ENCODE measurements at regions not wholly inside any gene's neighbourhood (a gene's known extent, or its start where the extent isn't known, plus 50 kb on each side); places are given as distances from the start of the nearest gene placed in this dataset.

- DNase-seq, result no peak
Observed at GRCh38 chr14:39939023-39939422, 506.8 kb upstream of the FBXO33 start.

DNA sequence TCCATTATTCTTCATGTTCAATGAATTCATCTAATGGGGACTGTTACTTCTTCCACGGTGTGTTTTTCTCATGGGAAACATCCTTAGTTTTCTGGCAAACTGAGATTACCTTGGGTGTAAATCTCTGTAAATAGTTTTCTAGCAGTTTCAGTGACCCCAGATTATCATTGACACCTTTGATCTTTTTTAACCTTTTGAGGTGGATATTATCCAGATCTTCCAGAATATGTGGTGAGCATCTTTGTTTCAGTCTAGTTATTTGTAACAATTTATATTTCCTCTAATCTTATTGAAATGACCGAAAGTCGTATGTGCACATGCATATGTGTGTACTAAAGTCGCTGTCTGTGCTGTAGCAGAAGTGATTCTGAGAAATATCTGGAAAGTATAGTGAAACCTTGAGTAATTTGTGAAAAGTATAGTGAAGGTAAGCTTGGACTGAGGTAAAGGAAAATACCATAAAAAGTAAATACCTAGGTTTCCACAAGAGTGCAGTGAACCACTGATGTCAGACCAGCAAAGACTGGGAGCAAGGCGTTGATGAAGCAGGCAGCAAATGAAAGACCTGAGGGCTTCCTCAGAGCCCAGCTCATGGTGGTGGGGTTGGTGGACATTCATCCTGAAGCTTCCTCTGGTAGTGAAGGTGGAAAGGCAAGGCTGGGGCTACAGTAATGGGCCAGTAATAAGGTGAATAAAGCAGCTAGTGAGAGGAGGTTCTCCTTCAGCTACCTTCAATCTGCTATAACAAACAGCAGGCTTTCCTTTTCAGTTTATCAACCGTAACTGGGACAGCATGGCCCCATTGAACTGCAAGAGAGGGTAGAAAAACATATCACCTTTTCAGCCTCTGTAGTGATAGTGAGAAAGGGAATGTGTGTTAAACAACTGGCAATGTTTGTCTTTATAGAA, 480.2 kb upstream of the FBXO33 start:
- no peak for DNase-seq

DNA sequence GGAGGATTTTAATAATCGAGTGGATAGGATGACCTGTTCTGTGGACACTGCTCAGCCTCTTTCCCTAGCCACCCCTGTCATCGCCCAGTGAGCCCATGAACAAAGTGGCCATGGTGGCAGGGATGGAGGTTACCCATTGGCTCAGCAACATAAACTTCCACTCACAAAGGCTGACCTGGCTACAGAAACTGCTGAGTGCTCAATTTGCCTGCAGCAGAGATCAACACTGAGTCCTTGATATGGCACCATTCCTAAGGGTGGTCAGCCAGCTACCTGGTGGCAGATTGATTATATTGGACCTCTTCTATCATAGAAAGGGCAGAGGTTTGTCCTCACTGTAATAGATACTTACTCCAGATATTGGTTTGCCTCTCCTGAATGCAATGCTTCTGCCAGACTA, 465.4 kb upstream of the FBXO33 start:
- no peak for DNase-seq

- DNase-seq, result no peak
Observed at GRCh38 chr14:39890026-39890425, 457.8 kb upstream of the FBXO33 start.

- DNase-seq, result no peak
Observed at GRCh38 chr14:39884091-39884490, 451.9 kb upstream of the FBXO33 start.

- no peak for DNase-seq
Observed at GRCh38 chr14:39880965-39881364, 448.7 kb upstream of the FBXO33 start.

DNA sequence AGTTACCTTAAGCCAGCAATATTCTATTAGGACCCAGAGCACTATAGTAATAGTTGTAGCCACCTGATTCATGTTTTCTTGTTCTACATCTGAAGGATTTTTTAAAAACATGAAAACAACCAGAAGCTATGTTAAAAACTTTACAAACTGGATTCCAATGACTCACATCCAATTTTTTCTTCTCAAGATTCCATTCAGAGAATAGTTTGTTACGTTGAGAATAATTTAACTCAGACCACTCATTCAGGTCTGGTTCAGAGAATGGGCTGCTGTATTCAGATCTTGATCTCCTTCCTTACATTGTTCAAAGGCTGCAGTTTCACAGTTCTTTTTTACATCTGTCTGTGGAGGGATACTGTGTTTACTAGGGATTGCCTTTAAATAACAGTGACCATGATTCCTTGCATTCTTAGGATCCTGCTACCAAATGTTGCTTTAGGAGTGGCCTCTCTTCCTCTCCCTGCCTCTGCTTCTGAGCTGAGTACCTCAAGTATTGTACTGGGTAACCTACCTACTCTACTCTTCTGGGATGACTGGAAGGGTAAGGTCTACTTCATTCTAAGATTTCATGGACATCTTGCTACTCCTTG, 448.0 kb upstream of the FBXO33 start:
- DNase-seq, result no peak

DNA sequence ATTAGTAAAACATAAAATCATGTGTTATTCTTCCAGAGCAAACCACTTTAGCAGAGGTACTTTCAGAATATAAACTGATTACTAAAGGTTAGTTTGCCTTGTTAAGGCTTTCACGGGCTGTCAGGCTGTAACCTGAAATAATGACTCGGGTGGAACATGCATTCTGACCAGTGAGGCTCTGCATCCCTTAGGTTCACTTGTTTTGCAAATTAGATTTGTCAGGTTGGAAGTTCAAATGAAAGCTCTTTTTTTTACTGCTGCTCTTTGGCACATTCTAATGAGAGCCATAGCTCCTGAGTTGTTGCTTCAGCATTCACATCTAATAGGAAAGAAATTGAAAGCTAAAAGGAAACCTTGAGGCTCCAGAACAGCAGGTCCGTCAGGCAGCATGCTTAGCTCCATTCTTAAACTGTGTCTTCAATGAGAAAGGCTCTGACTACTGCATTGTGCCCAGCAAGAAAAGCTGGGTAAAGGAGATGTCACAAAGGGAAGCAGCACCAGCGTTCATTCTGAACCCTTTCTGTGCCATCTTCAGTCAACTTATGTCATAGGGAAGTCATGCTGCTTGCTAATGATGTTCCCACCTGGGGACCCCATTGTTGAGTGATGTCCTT, 445.5 kb upstream of the FBXO33 start:
- DNase-seq, result no peak

GRCh38 chr14:39876916-39877315, 444.7 kb upstream of the FBXO33 start:
- DNase-seq, result no peak

DNA sequence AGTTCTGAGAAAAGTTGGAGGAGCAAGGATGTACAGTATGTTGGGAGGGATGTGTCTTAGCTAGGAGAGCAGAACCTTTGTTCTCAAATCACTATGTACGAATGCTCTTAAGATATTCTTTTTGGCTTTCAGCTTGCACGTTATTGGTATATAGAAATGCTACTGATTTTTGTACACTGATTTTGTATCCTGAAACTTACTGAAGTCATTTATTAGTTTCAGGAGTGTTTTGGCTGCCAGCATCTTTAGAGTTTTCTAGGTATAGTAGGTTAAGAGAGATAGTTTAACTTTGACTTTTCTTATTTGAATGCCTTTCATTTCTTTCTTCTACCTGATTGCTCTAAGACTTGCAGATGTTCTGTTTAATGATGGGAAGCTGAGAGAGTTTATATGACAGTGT, 442.8 kb upstream of the FBXO33 start:
- DNase-seq, result no peak

GRCh38 chr14:39873791-39874190, 441.6 kb upstream of the FBXO33 start:
- DNase-seq, result no peak

GRCh38 chr14:39868949-39869348, 436.7 kb upstream of the FBXO33 start:
- DNase-seq, result no peak

DNA sequence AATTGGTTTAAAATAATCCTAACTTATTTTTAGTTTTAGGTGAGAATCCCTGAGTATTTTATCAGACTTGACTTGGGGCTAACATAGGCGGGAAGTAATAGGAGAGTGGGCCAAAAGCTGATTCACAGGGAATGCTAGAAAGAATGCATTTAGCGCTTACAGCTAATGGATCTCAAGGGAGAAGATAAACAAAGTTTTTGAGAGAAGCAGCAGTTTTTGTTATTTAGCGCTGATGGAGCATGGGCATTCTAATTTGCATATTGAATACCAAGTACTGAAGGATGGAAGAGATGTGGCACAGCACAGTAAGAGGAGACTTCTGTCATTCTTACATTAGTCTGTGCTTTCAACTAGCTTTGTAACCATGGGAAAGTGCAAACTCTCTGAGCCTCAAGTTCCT, 436.0 kb upstream of the FBXO33 start:
- no peak for DNase-seq

- no peak for DNase-seq
Observed at GRCh38 chr14:39863441-39863840, 431.2 kb upstream of the FBXO33 start.

DNA sequence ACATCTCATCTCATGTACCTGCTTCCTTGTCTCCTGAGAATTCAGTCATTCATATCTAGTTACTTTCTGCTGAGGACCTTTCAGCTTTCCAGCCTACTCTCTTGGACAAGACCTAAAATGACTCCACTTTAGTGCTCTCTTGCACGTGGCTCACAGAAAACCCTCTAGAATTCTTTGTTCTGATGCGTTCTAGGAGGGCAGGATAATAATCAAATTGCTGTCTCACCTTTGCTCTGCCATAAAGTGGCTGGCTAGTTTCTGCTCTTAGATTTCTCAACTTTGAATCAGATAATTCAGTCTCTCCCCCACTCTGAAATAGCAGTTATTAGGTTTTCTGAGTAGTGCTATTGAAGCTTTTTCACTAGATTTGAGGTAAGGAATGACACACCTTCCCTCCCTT, 429.5 kb upstream of the FBXO33 start:
- DNase-seq, result no peak

GRCh38 chr14:39861229-39861600, 429.0 kb upstream of the FBXO33 start:
- no peak for DNase-seq

- no peak for DNase-seq
Observed at GRCh38 chr14:39860596-39861228, 428.5 kb upstream of the FBXO33 start.

GRCh38 chr14:39859314-39859713, 427.1 kb upstream of the FBXO33 start:
- DNase-seq, result no peak

GRCh38 chr14:39857376-39858055, 425.3 kb upstream of the FBXO33 start:
- no peak for DNase-seq

GRCh38 chr14:39853441-39853840, 421.2 kb upstream of the FBXO33 start:
- no peak for DNase-seq

DNA sequence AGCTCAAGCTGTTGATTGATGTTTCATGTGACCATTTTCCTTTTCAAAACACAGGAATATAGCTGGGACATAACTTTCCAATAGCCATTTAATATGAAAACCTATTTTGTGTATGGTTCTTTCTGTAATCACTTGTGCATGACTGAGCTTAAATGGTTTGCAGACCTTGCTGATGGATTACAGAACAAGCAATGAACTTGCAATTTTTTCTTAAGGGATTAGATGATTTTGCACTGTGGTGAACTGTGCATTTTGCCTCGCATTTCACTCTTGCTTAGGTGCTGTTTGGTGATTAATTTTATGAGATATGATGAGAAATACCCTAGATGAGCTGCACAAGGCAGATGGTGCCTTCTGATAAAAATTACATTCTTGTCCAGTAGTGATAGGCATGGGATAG, 419.0 kb upstream of the FBXO33 start:
- no peak for DNase-seq

DNA sequence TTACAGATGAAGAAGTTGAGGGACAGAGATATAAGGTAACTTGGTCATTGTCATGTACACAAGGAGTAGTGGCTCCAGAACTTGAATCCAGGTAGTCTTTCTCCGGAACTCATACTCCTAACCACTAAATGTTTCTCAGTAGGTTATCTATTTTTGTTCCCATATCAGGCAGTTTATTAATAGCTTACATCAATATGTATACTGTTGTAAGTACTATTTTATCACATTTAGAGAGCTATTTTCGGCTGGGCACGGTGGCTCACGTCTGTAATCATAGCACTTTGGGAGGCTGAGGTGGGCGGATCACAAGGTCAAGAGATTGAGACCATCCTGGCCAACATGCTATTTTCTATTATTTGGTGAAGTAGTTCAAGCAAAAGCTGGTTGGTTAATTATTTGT, 415.6 kb upstream of the FBXO33 start:
- DNase-seq, result no peak

DNA sequence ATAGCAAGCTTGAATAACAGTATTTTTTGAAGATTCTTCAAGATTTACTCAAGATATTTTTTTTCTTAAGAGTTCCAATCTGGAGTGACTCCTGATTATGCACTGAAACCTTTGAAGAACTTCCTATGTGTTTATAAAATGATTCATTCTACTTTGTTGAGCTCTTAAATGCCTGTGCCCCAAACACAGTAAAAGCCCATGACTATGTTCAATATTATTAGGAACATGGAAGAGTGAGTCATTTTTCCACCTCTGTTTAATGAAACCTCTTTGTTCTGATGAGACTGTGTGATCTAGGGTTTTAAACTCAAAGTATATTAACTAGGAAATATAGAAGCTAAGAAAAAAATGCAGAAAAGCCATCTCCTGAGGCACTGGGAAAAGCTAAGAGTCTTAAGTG, 415.0 kb upstream of the FBXO33 start:
- DNase-seq, result no peak

Measured in NCI-H774 (cell line).